Fibroblast of skin of scalp (primary cell): ENCODE measurements at regions not wholly inside any gene's neighbourhood (a gene's known extent, or its start where the extent isn't known, plus 50 kb on each side); places are given as distances from the start of the nearest gene placed in this dataset.
"Not testable (repeated sequence)": the region's sequence is repeated elsewhere in the genome, so short reads cannot be mapped to it uniquely, and the experiment has no call there.

Experiments used
- DNase-seq: peaks from one replicate; pipeline ENCODE4 v3.0.0-alpha.2; 2013

GRCh38 chr5:123751670-123752069, 239.7 kb downstream of the CSNK1G3 start:
- no peak for DNase-seq

- DNase-seq, result no peak
These were observed 236.3 kb downstream of the CSNK1G3 start for GRCh38 chr5:123748239-123748638.

- DNase-seq, result no peak
These were observed 234.8 kb downstream of the CSNK1G3 start for GRCh38 chr5:123746683-123747360.

GRCh38 chr5:123743990-123744583, 232.1 kb downstream of the CSNK1G3 start:
- no peak for DNase-seq

GRCh38 chr5:123735384-123735783, 223.4 kb downstream of the CSNK1G3 start:
- no peak for DNase-seq

GRCh38 chr5:123732257-123732656, 220.3 kb downstream of the CSNK1G3 start:
- DNase-seq, result no peak

GRCh38 chr5:123722451-123722850, 210.5 kb downstream of the CSNK1G3 start:
- DNase-seq, result no peak

- DNase-seq, result peak; percentile 31
These were observed 209.8 kb downstream of the CSNK1G3 start for GRCh38 chr5:123721675-123722276.

- DNase-seq, result no peak
These were observed 209.0 kb downstream of the CSNK1G3 start for GRCh38 chr5:123720955-123721354.

GRCh38 chr5:123720339-123720738, 208.4 kb downstream of the CSNK1G3 start:
- DNase-seq, result no peak

- DNase-seq, result no peak
These were observed 207.0 kb downstream of the CSNK1G3 start for GRCh38 chr5:123719004-123719403.

GRCh38 chr5:123718238-123718637, 206.3 kb downstream of the CSNK1G3 start:
- DNase-seq, result peak; percentile 63

- peak; percentile 90 for DNase-seq
These were observed 205.2 kb downstream of the CSNK1G3 start for GRCh38 chr5:123717139-123717538.

GRCh38 chr5:123710031-123710430, 198.1 kb downstream of the CSNK1G3 start:
- peak; percentile 56 for DNase-seq

- DNase-seq, result no peak
These were observed 197.4 kb downstream of the CSNK1G3 start for GRCh38 chr5:123709422-123709821.

GRCh38 chr5:123708074-123708806, 196.3 kb downstream of the CSNK1G3 start:
- peak; percentile 100 for DNase-seq

GRCh38 chr5:123706531-123706930, 194.6 kb downstream of the CSNK1G3 start:
- no peak for DNase-seq

- DNase-seq, result peak; percentile 88
These were observed 193.8 kb downstream of the CSNK1G3 start for GRCh38 chr5:123705741-123706140.

- no peak for DNase-seq
These were observed 189.7 kb downstream of the CSNK1G3 start for GRCh38 chr5:123701511-123702200.

GRCh38 chr5:123700624-123701287, 188.8 kb downstream of the CSNK1G3 start:
- DNase-seq, result peak; percentile 98

- no peak for DNase-seq
These were observed 187.6 kb downstream of the CSNK1G3 start for GRCh38 chr5:123699571-123699970.

GRCh38 chr5:123698937-123699336, 187.0 kb downstream of the CSNK1G3 start:
- not testable (repeated sequence) for DNase-seq
